Osteocyte (in vitro differentiated cells): ENCODE measurements at regions not wholly inside any gene's neighbourhood (a gene's known extent, or its start where the extent isn't known, plus 50 kb on each side); places are given as distances from the start of the nearest gene placed in this dataset.

Source experiments
- DNase-seq: peaks from one replicate; pipeline ENCODE4 v3.0.0; 2021; ENCODE audit warnings: mixed read lengths; ENCODE audit not compliant: unreplicated experiment; ENCODE audit errors: extremely low spot score
- H3K27ac Mint-ChIP-seq: one replicate; pipeline ENCODE4 v1.8.0; 2021; ENCODE audit warnings: mild to moderate bottlenecking, mixed read lengths; ENCODE audit not compliant: unreplicated experiment
- H3K27me3 Mint-ChIP-seq: one replicate; pipeline ENCODE4 v1.8.0; 2021; ENCODE audit warnings: mixed read lengths; ENCODE audit not compliant: unreplicated experiment
- H3K36me3 Mint-ChIP-seq: one replicate; pipeline ENCODE4 v1.8.0; 2021; ENCODE audit warnings: mixed read lengths; ENCODE audit not compliant: unreplicated experiment
- H3K4me1 Mint-ChIP-seq: one replicate; pipeline ENCODE4 v1.8.0; 2021; ENCODE audit warnings: mixed read lengths; ENCODE audit not compliant: unreplicated experiment
- H3K4me3 Mint-ChIP-seq: one replicate; pipeline ENCODE4 v1.8.0; 2021; ENCODE audit warnings: mild to moderate bottlenecking, moderate library complexity, mixed read lengths; ENCODE audit not compliant: unreplicated experiment
- H3K9me3 Mint-ChIP-seq: one replicate; pipeline ENCODE4 v1.8.0; 2021; ENCODE audit warnings: mixed read lengths; ENCODE audit not compliant: unreplicated experiment
- CTCF ChIP-seq: fragments of 200-600 bp; sonication (generic); IDR thresholded peaks from 2 replicates; pipeline ENCODE4 v1.5.0; 2021; ENCODE audit warnings: antibody characterized with exemption, mild to moderate bottlenecking, moderate library complexity

GRCh38 chr15:95536638-95537037 lies 793.9 kb upstream of the NR2F2 start:
- Mint-ChIP-seq H3K27me3 (no peaks in the 10 kb centered on the region), H3K9me3 (peaks cover 7% of the 10 kb centered on the region), H3K4me3 (no peak overlapping the region), H3K36me3 (no peaks in the 10 kb centered on the region), H3K27ac (no peak overlapping the region), H3K4me1 (peaks cover 7% of the 10 kb centered on the region)
- DNase-seq, result no peak
- TF ChIP-seq CTCF, result no peak

GRCh38 chr15:95538693-95539092 lies 791.8 kb upstream of the NR2F2 start:
- Mint-ChIP-seq H3K4me3 (no peak overlapping the region), H3K27ac (no peak overlapping the region), H3K9me3 (peaks cover 2% of the 10 kb centered on the region), H3K36me3 (no peaks in the 10 kb centered on the region), H3K27me3 (no peaks in the 10 kb centered on the region), H3K4me1 (peaks cover 7% of the 10 kb centered on the region)
- TF ChIP-seq CTCF, result no peak
- no peak for DNase-seq

GRCh38 chr15:95541301-95541700 lies 789.2 kb upstream of the NR2F2 start:
- TF ChIP-seq CTCF, result no peak

GRCh38 chr15:95549168-95549738 lies 781.2 kb upstream of the NR2F2 start:
- H3K4me3 Mint-ChIP-seq, result no peak overlapping the region
- no peak for DNase-seq
- no peaks in the 10 kb centered on the region for H3K4me1 Mint-ChIP-seq
- no peak overlapping the region for H3K27ac Mint-ChIP-seq
- no peaks in the 10 kb centered on the region for H3K27me3 Mint-ChIP-seq
- peaks cover under 1% of the 10 kb centered on the region for H3K9me3 Mint-ChIP-seq
- TF ChIP-seq CTCF, result no peak
- H3K36me3 Mint-ChIP-seq, result no peaks in the 10 kb centered on the region

More at GRCh38 chr15:95541301-95541700, 789.2 kb upstream of the NR2F2 start:
- no peak overlapping the region for H3K4me3 Mint-ChIP-seq
- peaks cover 4% of the 10 kb centered on the region for H3K4me1 Mint-ChIP-seq
- H3K36me3 Mint-ChIP-seq, result no peaks in the 10 kb centered on the region
- peaks cover 3% of the 10 kb centered on the region for H3K9me3 Mint-ChIP-seq
- H3K27ac Mint-ChIP-seq, result no peak overlapping the region
- no peaks in the 10 kb centered on the region for H3K27me3 Mint-ChIP-seq
- DNase-seq, result no peak

GRCh38 chr15:95550702-95551101 lies 779.8 kb upstream of the NR2F2 start:
- no peak for TF ChIP-seq CTCF
- Mint-ChIP-seq H3K36me3 (no peaks in the 10 kb centered on the region), H3K27ac (no peak overlapping the region), H3K9me3 (no peaks in the 10 kb centered on the region), H3K27me3 (no peaks in the 10 kb centered on the region), H3K4me3 (no peak overlapping the region), H3K4me1 (peaks cover 6% of the 10 kb centered on the region)
- no peak for DNase-seq
